GM18870 (cell line): ENCODE measurements at regions not wholly inside any gene's neighbourhood (a gene's known extent, or its start where the extent isn't known, plus 50 kb on each side); places are given as distances from the start of the nearest gene placed in this dataset.
"Not testable (repeated sequence)": the region's sequence is repeated elsewhere in the genome, so short reads cannot be mapped to it uniquely, and the experiment has no call there.

Experiments used
- ATAC-seq: cut with Tn5 transposase; IDR thresholded peaks from one replicate; pipeline ENCODE4 v1.9.1; 2021; ENCODE audit warnings: moderate library complexity; ENCODE audit not compliant: unreplicated experiment

GRCh38 chr10:11668847-11669610 is 57.6 kb upstream of the USP6NL start:
- no peak for ATAC-seq

GRCh38 chr10:11667756-11668155 is 56.3 kb upstream of the USP6NL start:
- ATAC-seq, result no peak

DNA sequence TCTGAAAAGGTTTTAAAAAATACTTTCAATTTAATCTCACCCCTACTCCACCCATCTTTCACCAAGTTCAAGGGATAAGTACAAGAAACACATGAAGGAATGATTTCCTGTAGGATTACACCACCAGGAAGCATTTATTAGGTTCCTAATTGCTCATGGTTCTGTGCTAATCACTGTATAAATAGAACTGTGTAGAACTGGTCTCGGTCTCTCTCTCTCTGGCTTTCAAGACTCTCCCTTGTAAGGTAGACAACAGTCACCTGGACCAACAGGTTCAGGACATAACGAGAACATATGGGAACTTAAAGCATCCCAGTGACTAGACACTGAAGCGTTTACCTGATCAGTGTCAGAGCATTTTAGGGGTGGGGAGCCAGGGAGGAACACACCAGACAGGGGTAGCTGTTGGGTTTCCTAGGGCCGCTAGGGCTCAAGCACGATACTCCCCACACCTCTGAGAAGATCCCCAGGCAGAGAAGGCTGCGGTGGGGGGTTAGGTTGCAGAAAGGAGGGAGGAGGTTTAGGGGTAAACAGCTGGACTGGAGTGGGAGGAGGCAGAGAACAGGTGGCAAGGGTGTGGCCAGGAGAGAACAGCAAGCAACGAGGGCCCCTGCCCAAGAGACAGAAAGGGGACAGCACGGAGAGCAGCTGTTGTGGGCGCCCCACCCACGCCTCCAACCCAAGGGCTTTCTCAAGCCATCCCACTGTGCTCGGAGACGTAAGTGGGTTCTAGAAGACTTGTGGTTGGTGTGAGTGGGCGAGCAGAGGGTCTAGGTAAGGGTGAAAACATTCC is 52.5 kb upstream of the USP6NL start:
- ATAC-seq, result peak; percentile 71

DNA sequence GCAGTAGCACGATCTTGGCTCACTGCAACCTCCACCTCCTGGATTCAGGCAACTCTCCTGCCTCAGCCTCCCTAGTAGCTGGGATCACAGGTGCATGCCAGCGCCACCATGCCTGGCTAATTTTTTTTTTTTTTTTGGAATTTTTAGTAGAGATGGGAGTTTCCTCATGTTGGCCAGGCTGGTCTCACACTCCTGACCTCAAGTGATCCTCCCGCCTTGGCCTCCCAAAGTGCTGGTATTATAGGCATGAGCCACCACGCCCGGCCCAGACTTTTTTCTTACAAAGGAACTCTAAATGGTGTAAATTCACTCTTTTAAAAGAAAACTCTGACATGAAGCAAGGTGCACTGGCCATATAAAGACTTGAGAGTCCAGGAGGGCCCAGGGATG is 51.7 kb upstream of the USP6NL start:
- ATAC-seq, result not testable (repeated sequence)

DNA sequence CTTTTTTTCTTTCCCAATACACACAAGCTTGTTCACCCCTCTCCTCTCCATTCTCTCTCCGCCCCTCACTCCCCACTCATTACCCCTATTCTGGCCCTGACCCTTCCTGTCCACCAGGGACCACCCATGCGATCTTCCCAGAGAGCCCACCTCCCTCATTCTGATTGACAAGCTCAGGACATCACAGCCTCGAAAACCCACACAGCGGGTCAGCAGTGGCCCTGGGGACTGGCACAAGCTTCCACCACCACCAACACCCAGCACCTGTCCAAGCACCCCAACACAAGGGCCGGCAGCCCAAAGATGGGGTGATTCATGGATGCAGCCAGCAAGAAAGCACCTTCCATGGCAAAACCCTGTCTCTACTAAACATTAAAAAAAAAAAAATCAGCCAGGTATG is 50.0 kb upstream of the USP6NL start:
- no peak for ATAC-seq
